K562 (cell line): ENCODE measurements at regions not wholly inside any gene's neighbourhood (a gene's known extent, or its start where the extent isn't known, plus 50 kb on each side); places are given as distances from the start of the nearest gene placed in this dataset.

Source experiments
- POLR2A ChIP-seq: fragments of 450-650 bp; conservative IDR thresholded peaks from 2 replicates; pipeline ENCODE4 v1.6.1; 2016
- RFX5 ChIP-seq: IDR thresholded peaks from 2 replicates; pipeline ENCODE4 v1.6.1; 2011; ENCODE audit warnings: low read depth, mild to moderate bottlenecking, improper control_type of control experiment, low read length
- TCF7 ChIP-seq: sonication (generic); IDR thresholded peaks from 2 replicates; pipeline ENCODE4 v1.6.1; 2016; ENCODE audit warnings: antibody characterized with exemption, borderline replicate concordance
- YY1 ChIP-seq, 3 experiments: IDR thresholded peaks; 2 replicates each; pipeline ENCODE4 v1.6.1; 2011; ENCODE audit warnings: low read length in 2 of 3, mild to moderate bottlenecking in 2 of 3, moderate library complexity in 2 of 3, borderline replicate concordance in 1 of 3, control low read depth in 1 of 3, low read depth in 1 of 3; ENCODE audit not compliant: insufficient read depth in 3 of 3, insufficient replicate concordance in 2 of 3, control insufficient read depth in 1 of 3, insufficient read length in 1 of 3; ENCODE audit errors: extremely low read depth in 1 of 3
- ZBTB7A ChIP-seq: IDR thresholded peaks from 2 replicates; pipeline ENCODE4 v1.6.1; 2011; ENCODE audit warnings: low read depth, mild to moderate bottlenecking, low read length, moderate library complexity, borderline replicate concordance; ENCODE audit not compliant: control insufficient read depth

DNA sequence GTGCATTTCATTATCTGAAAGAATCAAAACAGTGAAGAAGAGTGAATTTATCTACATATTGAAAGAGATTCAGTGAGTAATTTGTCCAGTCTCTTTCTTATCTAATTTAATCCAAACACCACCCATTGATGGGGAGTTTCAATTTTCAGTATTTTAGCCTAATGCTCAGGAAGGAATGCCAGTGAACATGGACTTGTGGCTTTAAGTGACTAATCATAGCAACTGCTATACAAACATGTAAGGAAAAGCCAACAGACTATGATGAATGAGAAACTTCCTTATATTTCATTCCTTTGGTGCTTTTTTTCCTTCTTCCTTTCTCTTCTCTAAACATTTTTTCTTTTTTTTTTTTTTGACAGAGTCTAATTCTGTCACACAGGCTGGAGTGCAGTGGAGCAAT is 885.8 kb downstream of the KCNJ2 start:
- TF ChIP-seq POLR2A (no peak), ZBTB7A (no peak), TCF7 (no peak), YY1 (IDR thresholded peaks at IDR 0.05; ENCODE audit: borderline replicate concordance in 1 of 3, control insufficient read depth in 1 of 3, extremely low read depth in 1 of 3, insufficient read depth in 3 of 3, insufficient read length in 1 of 3, insufficient replicate concordance in 2 of 3, low read depth in 1 of 3, low read length in 2 of 3) (no peak), RFX5 (no peak)
